ENCODE measurements at regions not wholly inside any gene's neighbourhood (a gene's known extent, or its start where the extent isn't known, plus 50 kb on each side); places are given as distances from the start of the nearest gene placed in this dataset.

GRCh38 chr4:116358633-116359222 lies 726.6 kb downstream of the TRAM1L1 start (continued):
- TF ChIP-seq STAG1 (CRISPR knock-in tag; IDR thresholded peaks at IDR 0.05): peak; percentile 87
- no peak for TF ChIP-seq KAT8 (CRISPR knock-in tag; IDR thresholded peaks at IDR 0.05)
- TF ChIP-seq ZUFSP (CRISPR knock-in tag; IDR thresholded peaks at IDR 0.05; ENCODE audit: borderline replicate concordance): no peak
- no peak for TF ChIP-seq HMG20A (CRISPR knock-in tag; IDR thresholded peaks at IDR 0.05; ENCODE audit: borderline replicate concordance)
- no peak for TF ChIP-seq ONECUT2 (CRISPR knock-in tag; IDR thresholded peaks at IDR 0.05)
- TF ChIP-seq WIZ (CRISPR knock-in tag; IDR thresholded peaks at IDR 0.05): no peak
- TF ChIP-seq ZBTB49 (CRISPR knock-in tag; IDR thresholded peaks at IDR 0.05; ENCODE audit: borderline replicate concordance): no peak
- no peak for TF ChIP-seq SOX6 (IDR thresholded peaks at IDR 0.05)
- no peak for TF ChIP-seq SOX6 (CRISPR knock-in tag; IDR thresholded peaks at IDR 0.05)
- no peak for TF ChIP-seq NPAS2 (CRISPR knock-in tag; IDR thresholded peaks at IDR 0.05; ENCODE audit: borderline replicate concordance)
- TF ChIP-seq HNRNPH1 (optimal IDR thresholded peaks at IDR 0.05; ENCODE audit: low read depth, low read length): no peak
- TF ChIP-seq KLF6 (CRISPR knock-in tag; IDR thresholded peaks at IDR 0.05): no peak
- peak; percentile 69 for TF ChIP-seq SMC3 (IDR thresholded peaks at IDR 0.05; ENCODE audit: low read length)
- peak; percentile 58 for TF ChIP-seq TEAD3 (CRISPR knock-in tag; optimal IDR thresholded peaks at IDR 0.05; ENCODE audit: borderline replicate concordance)
- TF ChIP-seq HMGXB4 (CRISPR knock-in tag; IDR thresholded peaks at IDR 0.05; ENCODE audit: borderline replicate concordance in 1 of 2, low read depth in 1 of 2): no peak
- no peak for TF ChIP-seq ZNF510 (CRISPR knock-in tag; IDR thresholded peaks at IDR 0.05; ENCODE audit: low read depth)
- peak in 1 of 2 experiments; percentile 84; a peak in 2 of 4 replicates for TF ChIP-seq REST (IDR thresholded peaks at IDR 0.05; ENCODE audit: borderline replicate concordance in 1 of 2, low read depth in 1 of 2, low read length in 2 of 2)
- TF ChIP-seq ZBTB25 (CRISPR knock-in tag; IDR thresholded peaks at IDR 0.05): no peak
- TF ChIP-seq THAP11 (CRISPR knock-in tag; IDR thresholded peaks at IDR 0.05): 0 out of 2 replicates have a peak, but pooled peaks have one; percentile 14
- no peak for TF ChIP-seq JUND (CRISPR knock-in tag; IDR thresholded peaks at IDR 0.05)

Measured in HepG2 (cell line).